NT2/D1 (cell line): ENCODE measurements at regions not wholly inside any gene's neighbourhood (a gene's known extent, or its start where the extent isn't known, plus 50 kb on each side); places are given as distances from the start of the nearest gene placed in this dataset.

Experiments used
- DNase-seq: peaks from one replicate; pipeline ENCODE4 v3.0.0-alpha.2; 2011; ENCODE audit warnings: low read depth, low spot score
- H3K27me3 ChIP-seq: 2 replicates; pipeline ENCODE4 v1.6.0; 2011; ENCODE audit warnings: mild to moderate bottlenecking; ENCODE audit not compliant: insufficient read length, insufficient read depth
- H3K36me3 ChIP-seq: 2 replicates; pipeline ENCODE4 v1.6.1; 2011; ENCODE audit warnings: mild to moderate bottlenecking, low read length, mixed read lengths; ENCODE audit not compliant: insufficient read depth, insufficient read length
- H3K4me1 ChIP-seq: 2 replicates; pipeline ENCODE4 v1.5.1; 2011; ENCODE audit not compliant: insufficient read depth, insufficient read length
- H3K4me3 ChIP-seq: 2 replicates; pipeline ENCODE4 v1.5.1; 2011; ENCODE audit warnings: low read depth; ENCODE audit not compliant: insufficient read length
- H3K9ac ChIP-seq: 2 replicates; pipeline ENCODE4 v1.6.0; 2011; ENCODE audit warnings: low read depth; ENCODE audit not compliant: insufficient read length
- H3K9me3 ChIP-seq: 2 replicates; pipeline ENCODE4 v1.5.1; 2011; ENCODE audit warnings: mild to moderate bottlenecking, low read length; ENCODE audit not compliant: insufficient read depth
- SUZ12 ChIP-seq: IDR thresholded peaks from 2 replicates; pipeline ENCODE4 v1.6.1; 2011; ENCODE audit not compliant: insufficient read length, insufficient read depth; ENCODE audit errors: extremely low read depth
- YY1 ChIP-seq: IDR thresholded peaks from 2 replicates; pipeline ENCODE4 v1.6.1; 2011; ENCODE audit not compliant: insufficient read length, insufficient read depth
- ZNF274 ChIP-seq: IDR thresholded peaks from 2 replicates; pipeline ENCODE4 v1.6.1; 2011; ENCODE audit warnings: mild to moderate bottlenecking, low read depth, low read length

- peaks cover 12% of the 10 kb centered on the region for H3K9me3 ChIP-seq
- no peak for DNase-seq
- no peaks in the 10 kb centered on the region for H3K4me1 ChIP-seq
- H3K36me3 ChIP-seq: no peaks in the 10 kb centered on the region
- TF ChIP-seq ZNF274: no peak
- TF ChIP-seq SUZ12: no peak
- TF ChIP-seq YY1: no peak
- H3K4me3 ChIP-seq: no peak overlapping the region
- H3K27me3 ChIP-seq: no peaks in the 10 kb centered on the region
- H3K9ac ChIP-seq: no peak overlapping the region
These were observed 53.8 kb upstream of the MROH9 start for GRCh38 chr1:170881268-170882265.
